K562 (cell line): ENCODE measurements at regions not wholly inside any gene's neighbourhood (a gene's known extent, or its start where the extent isn't known, plus 50 kb on each side); places are given as distances from the start of the nearest gene placed in this dataset.

ENCODE experiments used
- ATAC-seq: fragments of 200-7000 bp; cut with Tn5 transposase; 3 replicates; pipeline ENCODE4 v1.9.1; 2020; ENCODE audit warnings: moderate library complexity
- BruUV-seq: library from RNA; stranded (reverse); fragments of 400-500 nt; replicated peaks from 2 replicates; lab custom pipeline; 2021; lab: Mats Ljungman, UMichigan
- CTCF ChIA-PET: fragments of 300-600 bp; formaldehyde crosslinking; extraction: SDS; loops from one replicate; lab custom pipeline; 2021; ENCODE audit warnings: low intra/inter-chr PET ratio; lab: Yijun Ruan, JAX
- POLR2A ChIA-PET: fragments of 300-600, 350-650 bp; sonication (Branson Sonifier 250); formaldehyde crosslinking; extraction: SDS; loops from one replicate; lab custom pipeline; 2021; ENCODE audit warnings: antibody characterized with exemption, inconsistent platforms; lab: Yijun Ruan, JAX
- DNase-seq, 4 experiments: peaks; one replicate each; pipeline versions ENCODE4 v3.0.0 to v3.0.0-alpha.2; 2011 to 2018; ENCODE audit warnings: low spot score in 3 of 4, mixed read lengths in 3 of 4; ENCODE audit errors: extremely low read depth in 1 of 4
- FAIRE-seq: peaks from 2 replicates; lab custom pipeline; 2011; peaks lifted over from hg19 to GRCh38; lab: Jason Lieb, UNC
- H2AFZ ChIP-seq: 2 replicates; pipeline ENCODE4 v1.6.0; 2011; ENCODE audit warnings: low read depth, low read length, control low read depth, inconsistent platforms
- H3K27ac ChIP-seq: fragments of 200-600 bp; 3 replicates; pipeline ENCODE4 v1.8.0; 2011; ENCODE audit warnings: low read depth, mild to moderate bottlenecking, control low read depth, inconsistent platforms, low read length, moderate library complexity, mixed read lengths; ENCODE audit errors: extremely low read depth
- H3K27me3 ChIP-seq, 2 experiments: fragments of 300-600 bp in 1 of 2; 2 replicates in 1 of 2; 3 replicates in 1 of 2; pipeline versions ENCODE4 v1.6.0 to v1.8.0; 2011; ENCODE audit warnings: inconsistent platforms in 2 of 2, low read length in 2 of 2, mild to moderate bottlenecking in 1 of 2, mixed read lengths in 1 of 2, moderate library complexity in 1 of 2; ENCODE audit not compliant: control insufficient read depth in 2 of 2, insufficient read depth in 2 of 2
- H3K36me3 ChIP-seq: fragments of 300-600 bp; 3 replicates; pipeline ENCODE4 v1.8.0; 2011; ENCODE audit warnings: mild to moderate bottlenecking, low read length, inconsistent platforms; ENCODE audit not compliant: control insufficient read depth, insufficient read depth
- H3K4me1 ChIP-seq, 2 experiments: fragments of 200-600 bp in 1 of 2; replicated peaks in 1 of 2; 2 replicates in 1 of 2; 3 replicates in 1 of 2; pipeline versions ENCODE4 v1.5.1 to v1.8.0; 2011; ENCODE audit warnings: inconsistent platforms in 2 of 2, low read length in 2 of 2, mild to moderate bottlenecking in 1 of 2, mixed read lengths in 1 of 2, moderate library complexity in 1 of 2; ENCODE audit not compliant: control insufficient read depth in 2 of 2, insufficient read depth in 2 of 2
- H3K4me2 ChIP-seq: 2 replicates; pipeline ENCODE4 v1.6.1; 2011; ENCODE audit warnings: low read length, control low read depth, inconsistent platforms, mixed read lengths; ENCODE audit not compliant: insufficient read depth
- H3K4me3 ChIP-seq: fragments of 200-600 bp; sonication (generic), shearing (Covaris generic); 2 replicates; pipeline ENCODE4 v1.5.1; 2016; ENCODE audit warnings: control low read depth, inconsistent platforms
- H3K79me2 ChIP-seq: fragments of 200-600 bp; 3 replicates; pipeline ENCODE4 v1.8.0; 2011; ENCODE audit warnings: low read length, inconsistent platforms; ENCODE audit not compliant: control insufficient read depth, insufficient read depth
- H3K9ac ChIP-seq, 2 experiments: 2 replicates each; pipeline versions ENCODE4 v1.6.0 to v1.6.1; 2011; ENCODE audit warnings: low read depth in 2 of 2, low read length in 2 of 2, control low read depth in 1 of 2, inconsistent platforms in 1 of 2, mild to moderate bottlenecking in 1 of 2, mixed read lengths in 1 of 2; ENCODE audit not compliant: insufficient read depth in 1 of 2
- H3K9me1 ChIP-seq: one replicate; pipeline ENCODE4 v1.6.0; 2011; ENCODE audit warnings: inconsistent platforms, mild to moderate bottlenecking, low read length, moderate library complexity; ENCODE audit not compliant: control insufficient read depth, insufficient read depth
- H3K9me3 ChIP-seq: replicated peaks from 2 replicates; pipeline ENCODE4 v1.5.1; 2011; ENCODE audit warnings: low read depth, low read length, inconsistent platforms; ENCODE audit not compliant: control insufficient read depth, insufficient read depth
- H4K20me1 ChIP-seq: replicated peaks from 2 replicates; pipeline ENCODE4 v1.6.1; 2011; ENCODE audit warnings: low read length, inconsistent platforms, mixed read lengths; ENCODE audit not compliant: control insufficient read depth, insufficient read depth
- ELF4 ChIP-seq: fragments of 450-650 bp; formaldehyde crosslinking; IDR thresholded peaks from 2 replicates; pipeline ENCODE4 v1.4.0; 2022; ENCODE audit warnings: missing genetic modification characterization
- FOXM1 ChIP-seq, 2 experiments: fragments of 450-650 bp in 1 of 2; sonication (generic) in 1 of 2; formaldehyde crosslinking in 1 of 2; IDR thresholded peaks; 2 replicates each; pipeline versions ENCODE4 v1.6.1 to v1.9.0; 2017 to 2022; ENCODE audit warnings: low read depth in 2 of 2, mild to moderate bottlenecking in 2 of 2, missing genetic modification reagents in 1 of 2, moderate library complexity in 1 of 2
- POLR2AphosphoS2 ChIP-seq: IDR thresholded peaks from 2 replicates; pipeline ENCODE4 v1.6.1; 2012; ENCODE audit warnings: low read length, improper control_type of control experiment
- TAF15 ChIP-seq: fragments of 200-400 bp; formaldehyde crosslinking; IDR thresholded peaks from 2 replicates; pipeline ENCODE4 v1.6.1; 2017; ENCODE audit warnings: mild to moderate bottlenecking, low read depth, low read length, moderate library complexity
- ZFPM2 ChIP-seq: fragments of 250-450 bp; sonication (Bioruptor Pico); IDR thresholded peaks from 2 replicates; pipeline ENCODE4 v1.5.1; 2022; ENCODE audit warnings: mild to moderate bottlenecking
- WGBS: fragments of 100-300 bp; shearing (Covaris generic); methylation state at CpG from one replicate; pipeline ENCODE4 v1.1.6; 2016; ENCODE audit warnings: low coverage, mixed read lengths; ENCODE audit not compliant: insufficient coverage; ENCODE audit errors: missing lambda C conversion rate; 5-methylcytosine and 5-hydroxymethylcytosine counted together
- in situ Hi-C: fragments of 300-500 bp; cut with MboI; formaldehyde crosslinking; loops from 4 replicates; pipeline ENCODE4 v1.15.0; 2018; ENCODE audit warnings: inconsistent platforms, mixed read lengths
- intact Hi-C: fragments of 100-400 bp; cut with micrococcal nuclease; formaldehyde crosslinking; loops from 2 replicates; pipeline ENCODE4 v1.14.2; 2022
- TF ChIP-seq, protein P1 (sequence below): fragments of 250-450 bp; sonication (Bioruptor Pico); IDR thresholded peaks from 2 replicates; pipeline ENCODE4 v1.5.0; 2022; ENCODE audit warnings: mild to moderate bottlenecking
- TF ChIP-seq, protein P2 (sequence below): fragments of 250-450 bp; sonication (Bioruptor Pico); IDR thresholded peaks from 2 replicates; pipeline ENCODE4 v1.5.0; 2020; ENCODE audit warnings: mild to moderate bottlenecking
- TF ChIP-seq, protein P3 (sequence below): fragments of 450-650 bp; IDR thresholded peaks from 2 replicates; pipeline ENCODE4 v1.7.1; 2018; ENCODE audit warnings: mild to moderate bottlenecking, low read depth; ENCODE audit not compliant: partially characterized antibody
- TF ChIP-seq, protein P4 (sequence below): fragments of 250-450 bp; sonication (Bioruptor Pico); IDR thresholded peaks from 2 replicates; pipeline ENCODE4 v1.5.0; 2021; ENCODE audit warnings: mild to moderate bottlenecking, borderline replicate concordance

DNA sequence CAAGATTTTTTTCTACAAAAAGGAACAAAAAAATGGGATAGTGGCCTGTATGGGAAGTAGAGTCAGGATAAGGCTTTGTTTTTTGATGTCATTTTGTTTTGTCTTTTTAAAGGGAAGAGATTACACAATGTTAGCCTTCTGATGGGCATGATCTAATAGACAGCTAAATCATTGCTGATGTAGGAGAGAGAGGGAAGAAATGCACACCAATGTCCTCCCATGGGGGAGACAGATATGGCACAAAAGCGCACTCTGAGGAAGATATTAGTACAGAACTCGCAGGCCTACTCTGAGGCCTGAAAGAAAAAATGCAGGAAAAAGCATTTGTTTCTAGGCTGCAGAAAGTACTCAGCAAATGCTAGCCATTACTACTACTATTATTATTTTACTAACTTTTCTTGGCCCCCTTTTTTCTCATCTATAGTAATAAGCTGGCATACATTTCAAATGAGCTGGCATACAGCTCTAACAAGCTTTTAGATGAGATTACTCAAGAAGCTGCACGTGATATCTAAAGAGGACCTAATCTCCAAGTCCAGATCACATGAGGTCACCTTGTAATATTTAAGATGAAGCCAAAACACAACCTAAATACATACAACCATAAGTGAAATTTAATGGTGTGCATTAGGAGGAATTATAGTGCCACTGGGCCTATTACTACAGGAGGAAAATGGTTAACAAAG lies 269.4 kb upstream of the TANK start:
- Histone ChIP-seq H3K9ac (no peak overlapping the region), H3K9me3 (no peaks in the 10 kb centered on the region), H3K79me2 (no peaks in the 10 kb centered on the region), H3K9me1 (no peaks in the 10 kb centered on the region), H3K4me1 (no peaks in the 10 kb centered on the region), H3K27me3 (no peaks in the 10 kb centered on the region), H3K4me2 (no peak overlapping the region), H3K4me3 (no peak overlapping the region), H3K36me3 (no peaks in the 10 kb centered on the region), H3K27ac (no peak overlapping the region), H2AFZ (no peak overlapping the region), H4K20me1 (no peaks in the 10 kb centered on the region)
- TF ChIP-seq, protein P1, sequence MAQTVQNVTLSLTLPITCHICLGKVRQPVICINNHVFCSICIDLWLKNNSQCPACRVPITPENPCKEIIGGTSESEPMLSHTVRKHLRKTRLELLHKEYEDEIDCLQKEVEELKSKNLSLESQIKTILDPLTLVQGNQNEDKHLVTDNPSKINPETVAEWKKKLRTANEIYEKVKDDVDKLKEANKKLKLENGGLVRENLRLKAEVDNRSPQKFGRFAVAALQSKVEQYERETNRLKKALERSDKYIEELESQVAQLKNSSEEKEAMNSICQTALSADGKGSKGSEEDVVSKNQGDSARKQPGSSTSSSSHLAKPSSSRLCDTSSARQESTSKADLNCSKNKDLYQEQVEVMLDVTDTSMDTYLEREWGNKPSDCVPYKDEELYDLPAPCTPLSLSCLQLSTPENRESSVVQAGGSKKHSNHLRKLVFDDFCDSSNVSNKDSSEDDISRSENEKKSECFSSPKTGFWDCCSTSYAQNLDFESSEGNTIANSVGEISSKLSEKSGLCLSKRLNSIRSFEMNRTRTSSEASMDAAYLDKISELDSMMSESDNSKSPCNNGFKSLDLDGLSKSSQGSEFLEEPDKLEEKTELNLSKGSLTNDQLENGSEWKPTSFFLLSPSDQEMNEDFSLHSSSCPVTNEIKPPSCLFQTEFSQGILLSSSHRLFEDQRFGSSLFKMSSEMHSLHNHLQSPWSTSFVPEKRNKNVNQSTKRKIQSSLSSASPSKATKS (CRISPR knock-in tag), result no peak
- no peak for TF ChIP-seq TAF15
- TF ChIP-seq POLR2AphosphoS2, result no peak
- TF ChIP-seq ELF4 (CRISPR knock-in tag), result no peak
- TF ChIP-seq, protein P2, sequence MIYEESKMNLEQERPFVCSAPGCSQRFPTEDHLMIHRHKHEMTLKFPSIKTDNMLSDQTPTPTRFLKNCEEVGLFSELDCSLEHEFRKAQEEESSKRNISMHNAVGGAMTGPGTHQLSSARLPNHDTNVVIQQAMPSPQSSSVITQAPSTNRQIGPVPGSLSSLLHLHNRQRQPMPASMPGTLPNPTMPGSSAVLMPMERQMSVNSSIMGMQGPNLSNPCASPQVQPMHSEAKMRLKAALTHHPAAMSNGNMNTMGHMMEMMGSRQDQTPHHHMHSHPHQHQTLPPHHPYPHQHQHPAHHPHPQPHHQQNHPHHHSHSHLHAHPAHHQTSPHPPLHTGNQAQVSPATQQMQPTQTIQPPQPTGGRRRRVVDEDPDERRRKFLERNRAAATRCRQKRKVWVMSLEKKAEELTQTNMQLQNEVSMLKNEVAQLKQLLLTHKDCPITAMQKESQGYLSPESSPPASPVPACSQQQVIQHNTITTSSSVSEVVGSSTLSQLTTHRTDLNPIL (CRISPR knock-in tag), result no peak
- TF ChIP-seq, protein P3, sequence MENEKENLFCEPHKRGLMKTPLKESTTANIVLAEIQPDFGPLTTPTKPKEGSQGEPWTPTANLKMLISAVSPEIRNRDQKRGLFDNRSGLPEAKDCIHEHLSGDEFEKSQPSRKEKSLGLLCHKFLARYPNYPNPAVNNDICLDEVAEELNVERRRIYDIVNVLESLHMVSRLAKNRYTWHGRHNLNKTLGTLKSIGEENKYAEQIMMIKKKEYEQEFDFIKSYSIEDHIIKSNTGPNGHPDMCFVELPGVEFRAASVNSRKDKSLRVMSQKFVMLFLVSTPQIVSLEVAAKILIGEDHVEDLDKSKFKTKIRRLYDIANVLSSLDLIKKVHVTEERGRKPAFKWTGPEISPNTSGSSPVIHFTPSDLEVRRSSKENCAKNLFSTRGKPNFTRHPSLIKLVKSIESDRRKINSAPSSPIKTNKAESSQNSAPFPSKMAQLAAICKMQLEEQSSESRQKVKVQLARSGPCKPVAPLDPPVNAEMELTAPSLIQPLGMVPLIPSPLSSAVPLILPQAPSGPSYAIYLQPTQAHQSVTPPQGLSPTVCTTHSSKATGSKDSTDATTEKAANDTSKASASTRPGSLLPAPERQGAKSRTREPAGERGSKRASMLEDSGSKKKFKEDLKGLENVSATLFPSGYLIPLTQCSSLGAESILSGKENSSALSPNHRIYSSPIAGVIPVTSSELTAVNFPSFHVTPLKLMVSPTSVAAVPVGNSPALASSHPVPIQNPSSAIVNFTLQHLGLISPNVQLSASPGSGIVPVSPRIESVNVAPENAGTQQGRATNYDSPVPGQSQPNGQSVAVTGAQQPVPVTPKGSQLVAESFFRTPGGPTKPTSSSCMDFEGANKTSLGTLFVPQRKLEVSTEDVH, result no peak
- TF ChIP-seq FOXM1 (IDR thresholded peaks at IDR 0.05; ENCODE audit: low read depth), result no peak
- no peak for TF ChIP-seq FOXM1 (CRISPR knock-in tag; IDR thresholded peaks at IDR 0.05; ENCODE audit: low read depth)
- TF ChIP-seq ZFPM2 (CRISPR knock-in tag), result no peak
- TF ChIP-seq, protein P4, sequence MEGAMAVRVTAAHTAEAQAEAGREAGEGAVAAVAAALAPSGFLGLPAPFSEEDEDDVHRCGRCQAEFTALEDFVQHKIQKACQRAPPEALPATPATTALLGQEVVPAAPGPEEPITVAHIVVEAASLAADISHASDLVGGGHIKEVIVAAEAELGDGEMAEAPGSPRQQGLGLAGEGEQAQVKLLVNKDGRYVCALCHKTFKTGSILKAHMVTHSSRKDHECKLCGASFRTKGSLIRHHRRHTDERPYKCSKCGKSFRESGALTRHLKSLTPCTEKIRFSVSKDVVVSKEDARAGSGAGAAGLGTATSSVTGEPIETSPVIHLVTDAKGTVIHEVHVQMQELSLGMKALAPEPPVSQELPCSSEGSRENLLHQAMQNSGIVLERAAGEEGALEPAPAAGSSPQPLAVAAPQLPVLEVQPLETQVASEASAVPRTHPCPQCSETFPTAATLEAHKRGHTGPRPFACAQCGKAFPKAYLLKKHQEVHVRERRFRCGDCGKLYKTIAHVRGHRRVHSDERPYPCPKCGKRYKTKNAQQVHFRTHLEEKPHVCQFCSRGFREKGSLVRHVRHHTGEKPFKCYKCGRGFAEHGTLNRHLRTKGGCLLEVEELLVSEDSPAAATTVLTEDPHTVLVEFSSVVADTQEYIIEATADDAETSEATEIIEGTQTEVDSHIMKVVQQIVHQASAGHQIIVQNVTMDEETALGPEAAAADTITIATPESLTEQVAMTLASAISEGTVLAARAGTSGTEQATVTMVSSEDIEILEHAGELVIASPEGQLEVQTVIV (CRISPR knock-in tag), result no peak
- WGBS, result 0% methylated on average over 3 of the region's 3 CpGs
- intact Hi-C loops, result no loop called here
- ChIA-PET POLR2A (no interaction called here), CTCF (no interaction called here)
- in situ Hi-C loops, result no loop called here
- no TSS peak for BruUV-seq
- FAIRE-seq, result no peak
- no peak for ATAC-seq
- DNase-seq, result no peak
